ENCODE measurements at regions not wholly inside any gene's neighbourhood (a gene's known extent, or its start where the extent isn't known, plus 50 kb on each side); places are given as distances from the start of the nearest gene placed in this dataset.
"Not testable (repeated sequence)": the region's sequence is repeated elsewhere in the genome, so short reads cannot be mapped to it uniquely, and the experiment has no call there.

GRCh38 chr2:39933196-39933595 is 154.1 kb upstream of the THUMPD2 start:
- H3K27ac ChIP-seq = no peak overlapping the region
- DNase-seq (ENCODE audit: low read depth, low spot score) = no peak

GRCh38 chr2:39932198-39932597 is 153.1 kb upstream of the THUMPD2 start:
- DNase-seq (ENCODE audit: low read depth, low spot score) = no peak

GRCh38 chr2:39930175-39930917 is 151.3 kb upstream of the THUMPD2 start:
- no peak for DNase-seq (ENCODE audit: low read depth, low spot score)
- H3K27ac ChIP-seq = no peak overlapping the region

More at GRCh38 chr2:39932198-39932597, 153.1 kb upstream of the THUMPD2 start:
- H3K27ac ChIP-seq = no peak overlapping the region

GRCh38 chr2:39929531-39929930 is 150.5 kb upstream of the THUMPD2 start:
- no peak overlapping the region for H3K27ac ChIP-seq
- no peak for DNase-seq (ENCODE audit: low read depth, low spot score)

GRCh38 chr2:39925312-39925711 is 146.3 kb upstream of the THUMPD2 start:
- no peak for DNase-seq (ENCODE audit: low read depth, low spot score)

GRCh38 chr2:39923455-39923854 is 144.4 kb upstream of the THUMPD2 start:
- no peak overlapping the region for H3K27ac ChIP-seq
- no peak for DNase-seq (ENCODE audit: low read depth, low spot score)

More at GRCh38 chr2:39925312-39925711, 146.3 kb upstream of the THUMPD2 start:
- H3K27ac ChIP-seq = no peak overlapping the region

GRCh38 chr2:39922679-39923405 is 143.8 kb upstream of the THUMPD2 start:
- H3K27ac ChIP-seq = no peak overlapping the region
- DNase-seq (ENCODE audit: low read depth, low spot score) = no peak

GRCh38 chr2:39920307-39920801 is 141.3 kb upstream of the THUMPD2 start:
- no peak overlapping the region for H3K27ac ChIP-seq
- DNase-seq (ENCODE audit: low read depth, low spot score) = no peak

- H3K27ac ChIP-seq = no peak overlapping the region
- no peak for DNase-seq (ENCODE audit: low read depth, low spot score)
These were observed 140.7 kb upstream of the THUMPD2 start for GRCh38 chr2:39919511-39920306.

GRCh38 chr2:39918886-39919285 is 139.8 kb upstream of the THUMPD2 start:
- no peak for DNase-seq (ENCODE audit: low read depth, low spot score)
- no peak overlapping the region for H3K27ac ChIP-seq

GRCh38 chr2:39917371-39917770 is 138.3 kb upstream of the THUMPD2 start:
- not testable (repeated sequence) for DNase-seq (ENCODE audit: low read depth, low spot score)

GRCh38 chr2:39914949-39915348 is 135.9 kb upstream of the THUMPD2 start:
- DNase-seq (ENCODE audit: low read depth, low spot score) = no peak

More at GRCh38 chr2:39917371-39917770, 138.3 kb upstream of the THUMPD2 start:
- H3K27ac ChIP-seq = not testable (repeated sequence)

GRCh38 chr2:39913648-39914461 is 134.8 kb upstream of the THUMPD2 start:
- H3K27ac ChIP-seq = no peak overlapping the region
- DNase-seq (ENCODE audit: low read depth, low spot score) = no peak

More at GRCh38 chr2:39914949-39915348, 135.9 kb upstream of the THUMPD2 start:
- no peak overlapping the region for H3K27ac ChIP-seq

- DNase-seq (ENCODE audit: low read depth, low spot score) = peak; percentile 44
These were observed 123.0 kb upstream of the THUMPD2 start for GRCh38 chr2:39902103-39902502.

GRCh38 chr2:39898934-39899333 is 119.9 kb upstream of the THUMPD2 start:
- no peak for DNase-seq (ENCODE audit: low read depth, low spot score)
- H3K27ac ChIP-seq = no peak overlapping the region

More at GRCh38 chr2:39902103-39902502, 123.0 kb upstream of the THUMPD2 start:
- H3K27ac ChIP-seq = no peak overlapping the region

- no peak for DNase-seq (ENCODE audit: low read depth, low spot score)
- no peak overlapping the region for H3K27ac ChIP-seq
These were observed 118.2 kb upstream of the THUMPD2 start for GRCh38 chr2:39897273-39897672.

- H3K27ac ChIP-seq = no peak overlapping the region
- DNase-seq (ENCODE audit: low read depth, low spot score) = no peak
These were observed 115.0 kb upstream of the THUMPD2 start for GRCh38 chr2:39894082-39894481.

GRCh38 chr2:39893616-39894015 is 114.6 kb upstream of the THUMPD2 start:
- no peak overlapping the region for H3K27ac ChIP-seq
- DNase-seq (ENCODE audit: low read depth, low spot score) = no peak

GRCh38 chr2:39881948-39882347 is 102.9 kb upstream of the THUMPD2 start:
- peak overlapping the region; percentile 64 for H3K27ac ChIP-seq
- DNase-seq (ENCODE audit: low read depth, low spot score) = no peak

- DNase-seq (ENCODE audit: low read depth, low spot score) = peak; percentile 63
- peak overlapping the region; percentile 64 for H3K27ac ChIP-seq
These were observed 102.4 kb upstream of the THUMPD2 start for GRCh38 chr2:39881494-39881893.
